ENCODE measurements at regions not wholly inside any gene's neighbourhood (a gene's known extent, or its start where the extent isn't known, plus 50 kb on each side); places are given as distances from the start of the nearest gene placed in this dataset.

GRCh38 chr3:137061186-137061585 lies 103.4 kb downstream of the IL20RB start:
- no peak overlapping the region for H2AFZ ChIP-seq (replicated peaks; ENCODE audit: low read length, poor library complexity)
- H2BK120ac ChIP-seq (ENCODE audit: low read depth, low read length), result no peak overlapping the region
- no peak overlapping the region for H4K91ac ChIP-seq (ENCODE audit: insufficient read depth, low read depth, low read length)
- H3K4me1 ChIP-seq (ENCODE audit: control insufficient read depth, insufficient read depth, low read length), result no peaks in the 10 kb centered on the region
- ChIA-PET POLR2A (ENCODE audit: unreplicated experiment) (no interaction called here), CTCF (interaction anchor here (0.6 kb wide), 1 partner anchor 795 kb away, joined by 3 read pairs; no protein-coding TSS in a partner anchor)
- DNase-seq (no peak), ATAC-seq (ENCODE audit: low read depth) (no peak)
- no TSS peak for BruUV-seq (replicated peaks)
- no peak for TF ChIP-seq RAD21 (IDR thresholded peaks at IDR 0.05; ENCODE audit: low read length)
- TF ChIP-seq SMC3 (IDR thresholded peaks at IDR 0.05; ENCODE audit: low read depth, low read length), result no peak
- no peak for TF ChIP-seq BHLHE40 (IDR thresholded peaks at IDR 0.05; ENCODE audit: low read depth, low read length)
- TF ChIP-seq CEBPB (IDR thresholded peaks at IDR 0.05; ENCODE audit: low read depth, low read length), result no peak
- no peak for TF ChIP-seq USF2 (IDR thresholded peaks at IDR 0.05; ENCODE audit: low read depth, low read length)
- TF ChIP-seq RFX5 (IDR thresholded peaks at IDR 0.05; ENCODE audit: low read depth, low read length), result no peak
- no peak for TF ChIP-seq CHD1 (IDR thresholded peaks at IDR 0.05; ENCODE audit: low read depth, low read length)
- TF ChIP-seq MXI1 (IDR thresholded peaks at IDR 0.05; ENCODE audit: borderline replicate concordance, low read depth, low read length), result no peak
- TF ChIP-seq POLR2A (IDR thresholded peaks at IDR 0.05; ENCODE audit: low read depth, low read length), result no peak
- no peak for TF ChIP-seq MAZ (IDR thresholded peaks at IDR 0.05; ENCODE audit: borderline replicate concordance, low read depth, low read length)
- TF ChIP-seq ELK1 (IDR thresholded peaks at IDR 0.05; ENCODE audit: borderline replicate concordance, low read depth, low read length), result no peak
- no peak for TF ChIP-seq MAFK (IDR thresholded peaks at IDR 0.05; ENCODE audit: low read depth, low read length)
- TF ChIP-seq NFE2L2 (IDR thresholded peaks at IDR 0.05; ENCODE audit: low read depth, low read length), result no peak
- no peak for TF ChIP-seq RCOR1 (IDR thresholded peaks at IDR 0.05; ENCODE audit: insufficient replicate concordance, low read length)
- H3K18ac ChIP-seq (ENCODE audit: low read depth, low read length), result no peak overlapping the region
- no peak overlapping the region for H2AK9ac ChIP-seq (replicated peaks; ENCODE audit: low read depth, low read length, poor library complexity)
- H3K27ac ChIP-seq (ENCODE audit: insufficient read depth, low read length), result no peak overlapping the region
- H4K8ac ChIP-seq (ENCODE audit: low read depth in 2 of 2, low read length in 2 of 2), result no peak overlapping the region
- no peak overlapping the region for H2BK20ac ChIP-seq (ENCODE audit: low read depth, low read length)
- H2BK5ac ChIP-seq (ENCODE audit: low read depth, low read length, poor library complexity, severe bottlenecking), result no peak overlapping the region
- H3K9me3 ChIP-seq (ENCODE audit: control insufficient read depth, insufficient read depth, low read length), result no peaks in the 10 kb centered on the region
- H3K4me3 ChIP-seq (ENCODE audit: insufficient read depth, low read depth, low read length), result no peak overlapping the region
- in situ Hi-C loops (cut with MboI; ENCODE audit: low sequenced_read_pairs), result no loop called here
- no peak overlapping the region for H3K4me2 ChIP-seq (ENCODE audit: low read depth, low read length)
- H3K4ac ChIP-seq (ENCODE audit: low read depth, low read length), result no peak overlapping the region
- H3K14ac ChIP-seq (replicated peaks; ENCODE audit: low read depth, low read length), result no peak overlapping the region
- no peaks in the 10 kb centered on the region for H4K20me1 ChIP-seq (ENCODE audit: insufficient read depth, low read length)
- H2BK15ac ChIP-seq (ENCODE audit: low read depth, low read length), result no peak overlapping the region
- no peaks in the 10 kb centered on the region for H3K36me3 ChIP-seq (ENCODE audit: control insufficient read depth, insufficient read depth, low read length)
- no peaks in the 10 kb centered on the region for H3K79me1 ChIP-seq (ENCODE audit: low read depth in 1 of 2, low read length in 2 of 2)
- no CpG with 5 or more reads among the region's 4 CpGs for WGBS, 2 experiments (ENCODE audit: extremely low coverage in 2 of 2, insufficient read length in 1 of 2)
- H3K9me1 ChIP-seq (ENCODE audit: insufficient read depth, low read length), result no peaks in the 10 kb centered on the region
- H3K56ac ChIP-seq (ENCODE audit: extremely low read depth, insufficient read depth, low read length), result no peak overlapping the region
- no peak overlapping the region for H3K9ac ChIP-seq (ENCODE audit: low read depth, low read length)
- no peak overlapping the region for H2AK5ac ChIP-seq (ENCODE audit: low read depth, low read length)
- peaks cover 2% of the 10 kb centered on the region; the same call in 1 of the 2 replicates for H3K27me3 ChIP-seq (ENCODE audit: control insufficient read depth, insufficient read depth, low read length)
- H3K23ac ChIP-seq (ENCODE audit: low read depth, low read length), result no peak overlapping the region
- H4K5ac ChIP-seq (ENCODE audit: low read depth, low read length), result no peak overlapping the region
- intact Hi-C loops (cut with micrococcal nuclease), result no loop called here
- dilution Hi-C loops (cut with HindIII; ENCODE audit: low sequenced_read_pairs, unreplicated experiment), result no loop called here
